Prostate gland (tissue), 2 donors: ENCODE measurements at regions not wholly inside any gene's neighbourhood (a gene's known extent, or its start where the extent isn't known, plus 50 kb on each side); places are given as distances from the start of the nearest gene placed in this dataset.

Source experiments
- DNase-seq: peaks from one replicate; pipeline ENCODE4 v3.0.0-alpha.2; 2019; ENCODE audit warnings: low spot score
- H3K27ac ChIP-seq, 2 donors: fragments of 200-600 bp; sonication (generic); 2 replicates each; pipeline ENCODE4 v1.5.1; 2017 to 2019
- H3K27me3 ChIP-seq: fragments of 200-600 bp; sonication (generic); replicated peaks from 2 replicates; pipeline ENCODE4 v1.5.1; 2019; ENCODE audit not compliant: insufficient read depth
- H3K36me3 ChIP-seq, 2 donors: fragments of 200-600 bp; sonication (generic); 1 replicate in 1 of 2; 2 replicates in 1 of 2; pipeline versions ENCODE4 v1.5.1 to v1.8.1; 2017 to 2019
- H3K4me1 ChIP-seq: fragments of 200-600 bp; sonication (generic); replicated peaks from 2 replicates; pipeline ENCODE4 v1.5.1; 2019
- H3K4me3 ChIP-seq, 2 donors: fragments of 200-600 bp; sonication (generic); 2 replicates each; pipeline ENCODE4 v1.5.1; 2017 to 2019
- H3K9me3 ChIP-seq: fragments of 200-600 bp; sonication (generic); 2 replicates; pipeline ENCODE4 v1.5.1; 2017
- CTCF ChIP-seq, 4 experiments: fragments of 200-600 bp in 2 of 4; fragments of 450-650 bp in 2 of 4; sonication (generic) in 2 of 4; IDR thresholded peaks; 1 replicate in 3 of 4; 2 replicates in 1 of 4; pipeline ENCODE4 v1.5.1; 2016 to 2019; ENCODE audit warnings: antibody characterized with exemption in 4 of 4, mild to moderate bottlenecking in 2 of 4, moderate library complexity in 2 of 4
- POLR2A ChIP-seq: fragments of 450-650 bp; IDR thresholded peaks from one replicate; pipeline ENCODE4 v1.6.1; 2016; ENCODE audit warnings: antibody characterized with exemption, mild to moderate bottlenecking
- POLR2AphosphoS5 ChIP-seq: sonication (generic); formaldehyde crosslinking; IDR thresholded peaks from one replicate; pipeline ENCODE4 v1.6.1; 2017; ENCODE audit warnings: antibody characterized with exemption
- WGBS: methylation state at CpG from one replicate; pipeline ENCODE4 v1.1.5; 2018; 5-methylcytosine and 5-hydroxymethylcytosine counted together
- intact Hi-C: fragments of 100-400 bp; cut with DNase I; formaldehyde crosslinking; loops from one replicate; pipeline ENCODE4 v1.14.2; 2022

DNA sequence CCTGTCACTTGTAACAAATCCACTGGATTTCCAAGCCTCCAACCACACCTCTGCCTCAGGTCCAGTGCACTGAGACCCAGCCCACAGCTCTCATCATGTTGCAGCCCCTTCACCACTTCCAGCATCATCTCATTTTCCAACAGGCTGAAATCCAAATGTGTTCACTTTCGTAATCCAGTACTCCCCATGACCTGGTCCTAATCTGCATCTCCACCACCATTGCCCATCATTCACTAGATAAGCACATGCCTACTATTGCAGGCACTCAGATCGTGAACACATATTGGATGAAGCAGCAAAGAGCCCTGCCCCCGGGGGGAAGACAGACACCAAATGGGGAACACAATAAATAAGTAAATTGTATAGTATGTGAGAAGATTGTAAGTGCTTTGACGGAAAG lies 76.1 kb upstream of the INSIG1 start:
- intact Hi-C loops, result no loop called here
- no peak for TF ChIP-seq POLR2A
- TF ChIP-seq CTCF (IDR thresholded peaks at IDR 0.05), result no peak
- no peak for TF ChIP-seq POLR2AphosphoS5
- 92% methylated on average over 4 of the region's 4 CpGs for WGBS
- H3K4me3 ChIP-seq, result no peak overlapping the region
- no peaks in the 10 kb centered on the region for H3K9me3 ChIP-seq
- H3K27ac ChIP-seq, result no peak overlapping the region
- no peaks in the 10 kb centered on the region for H3K36me3 ChIP-seq
- H3K4me1 ChIP-seq, result peaks cover 4% of the 10 kb centered on the region
- no peak for DNase-seq
- H3K27me3 ChIP-seq, result no peaks in the 10 kb centered on the region

DNA sequence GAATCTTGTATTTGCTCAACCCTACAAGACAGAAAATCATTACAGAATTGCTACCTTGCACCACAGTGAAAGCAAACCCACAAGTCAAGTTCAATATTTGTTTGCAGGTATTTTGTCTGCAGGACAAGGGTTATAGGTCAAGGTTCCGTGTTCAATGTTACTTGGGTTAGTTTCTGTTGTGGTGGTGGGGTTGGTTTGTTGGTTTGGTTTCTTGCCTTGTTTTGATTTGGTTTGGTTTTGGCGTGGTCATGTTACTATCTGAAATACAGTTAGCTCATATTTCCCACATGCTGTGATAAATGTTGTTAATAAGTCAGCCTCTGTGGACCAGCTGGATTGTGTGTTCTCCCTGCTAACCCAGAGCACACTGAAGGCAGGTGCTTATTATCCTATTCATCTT lies 75.6 kb upstream of the INSIG1 start:
- H3K4me1 ChIP-seq, result peaks cover 4% of the 10 kb centered on the region
- intact Hi-C loops, result no loop called here
- DNase-seq, result no peak
- no peak overlapping the region for H3K4me3 ChIP-seq
- no peaks in the 10 kb centered on the region for H3K36me3 ChIP-seq
- no peak overlapping the region for H3K27ac ChIP-seq
- no peaks in the 10 kb centered on the region for H3K27me3 ChIP-seq
- 82% methylated on average over 2 of the region's 2 CpGs for WGBS
- TF ChIP-seq POLR2A (no peak), CTCF (IDR thresholded peaks at IDR 0.05) (no peak), POLR2AphosphoS5 (no peak)
- H3K9me3 ChIP-seq, result no peaks in the 10 kb centered on the region

GRCh38 chr7:155222573-155222972 lies 75.1 kb upstream of the INSIG1 start:
- intact Hi-C loops, result no loop called here
- WGBS, result 93% methylated on average over 5 of the region's 5 CpGs
- no peak for TF ChIP-seq POLR2AphosphoS5
- TF ChIP-seq CTCF (IDR thresholded peaks at IDR 0.05), result no peak
- TF ChIP-seq POLR2A, result no peak
- no peaks in the 10 kb centered on the region for H3K27me3 ChIP-seq
- DNase-seq, result no peak
- no peaks in the 10 kb centered on the region for H3K36me3 ChIP-seq
- H3K4me3 ChIP-seq, result no peak overlapping the region
- H3K9me3 ChIP-seq, result no peaks in the 10 kb centered on the region
- no peak overlapping the region for H3K27ac ChIP-seq
- peaks cover 4% of the 10 kb centered on the region for H3K4me1 ChIP-seq

DNA sequence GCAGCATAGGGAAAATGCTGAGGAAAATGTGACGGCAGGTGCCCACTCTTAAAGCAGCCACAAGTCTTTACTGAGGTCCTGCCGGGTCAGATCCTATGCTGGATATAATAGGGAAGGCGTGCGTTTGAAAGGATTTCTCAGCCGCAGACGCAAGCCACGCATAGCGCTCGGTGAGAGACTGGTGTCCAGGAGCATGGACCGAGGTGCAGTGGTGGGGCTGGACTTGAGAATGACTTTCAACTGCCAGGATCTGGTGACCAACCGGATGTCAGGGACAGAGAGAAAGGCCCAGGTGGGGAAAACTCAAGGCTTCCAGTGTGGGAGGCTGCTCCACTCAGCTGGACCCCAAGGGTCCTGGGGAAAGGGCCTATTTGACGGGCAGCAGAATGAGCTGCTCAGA lies 74.7 kb upstream of the INSIG1 start:
- H3K36me3 ChIP-seq, result no peaks in the 10 kb centered on the region
- no peak overlapping the region for H3K4me3 ChIP-seq
- H3K4me1 ChIP-seq, result peaks cover 4% of the 10 kb centered on the region
- no peaks in the 10 kb centered on the region for H3K27me3 ChIP-seq
- WGBS, result 94% methylated on average over 12 of the region's 12 CpGs
- no peak for DNase-seq
- TF ChIP-seq POLR2A (no peak), CTCF (IDR thresholded peaks at IDR 0.05) (no peak), POLR2AphosphoS5 (no peak)
- H3K27ac ChIP-seq, result no peak overlapping the region
- intact Hi-C loops, result no loop called here
- H3K9me3 ChIP-seq, result no peaks in the 10 kb centered on the region

DNA sequence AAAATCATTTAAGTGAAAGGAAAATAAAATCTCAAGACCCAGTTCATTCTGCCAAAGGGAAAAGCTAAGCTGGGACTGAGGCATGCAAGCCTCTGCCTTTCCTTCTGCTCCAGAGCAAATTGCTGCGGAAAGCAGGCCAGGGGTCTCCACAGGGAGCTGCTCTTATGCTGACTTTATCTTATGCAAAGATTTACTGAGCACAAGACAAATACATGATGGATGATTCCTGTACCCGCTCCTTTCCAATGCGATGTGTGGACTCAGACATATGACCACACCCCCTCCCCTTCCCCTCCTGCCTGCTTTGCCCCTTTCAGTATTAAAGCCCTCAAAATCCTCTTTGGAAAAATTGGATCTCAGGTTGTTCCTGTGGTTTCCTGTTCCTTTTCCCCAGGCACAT lies 74.2 kb upstream of the INSIG1 start:
- H3K36me3 ChIP-seq, result no peaks in the 10 kb centered on the region
- DNase-seq, result no peak
- H3K27me3 ChIP-seq, result no peaks in the 10 kb centered on the region
- H3K4me1 ChIP-seq, result peaks cover 4% of the 10 kb centered on the region
- no peak overlapping the region for H3K4me3 ChIP-seq
- no peak for TF ChIP-seq POLR2A
- TF ChIP-seq POLR2AphosphoS5, result no peak
- TF ChIP-seq CTCF (IDR thresholded peaks at IDR 0.05), result no peak
- 90% methylated on average over 3 of the region's 3 CpGs for WGBS
- no peaks in the 10 kb centered on the region for H3K9me3 ChIP-seq
- intact Hi-C loops, result no loop called here
- no peak overlapping the region for H3K27ac ChIP-seq
